OCI-LY1 (cell line): ENCODE measurements at regions not wholly inside any gene's neighbourhood (a gene's known extent, or its start where the extent isn't known, plus 50 kb on each side); places are given as distances from the start of the nearest gene placed in this dataset.

Experiments
- CTCF ChIP-seq: fragments of 200-600 bp; sonication (generic), shearing (Covaris generic); IDR thresholded peaks from 2 replicates; pipeline ENCODE4 v1.5.1; 2017; ENCODE audit warnings: mild to moderate bottlenecking, antibody characterized with exemption, low read length, moderate library complexity, mixed read lengths
- EZH2 ChIP-seq: fragments of 200-600 bp; sonication (generic), shearing (Covaris generic); IDR thresholded peaks from 2 replicates; pipeline ENCODE4 v1.8.0; 2017; ENCODE audit warnings: borderline replicate concordance, mixed run types, mild to moderate bottlenecking, antibody characterized with exemption, low read length, moderate library complexity, mixed read lengths

- TF ChIP-seq CTCF (no peak), EZH2 (no peak)
These were observed 182.5 kb upstream of the API5 start for GRCh38 chr11:43129329-43129728.
